SU-DHL-6 (cell line): ENCODE measurements at regions not wholly inside any gene's neighbourhood (a gene's known extent, or its start where the extent isn't known, plus 50 kb on each side); places are given as distances from the start of the nearest gene placed in this dataset.

ENCODE experiments used
- CTCF ChIP-seq: fragments of 200-600 bp; sonication (generic); IDR thresholded peaks from one replicate; pipeline ENCODE4 v1.5.1; 2017; ENCODE audit warnings: antibody characterized with exemption, mild to moderate bottlenecking, low read length, moderate library complexity; ENCODE audit not compliant: insufficient read depth, poor library complexity, severe bottlenecking
- EZH2phosphoT487 ChIP-seq: fragments of 200-600 bp; sonication (generic), shearing (Covaris generic); conservative IDR thresholded peaks from 2 replicates; pipeline ENCODE4 v1.6.1; 2018; ENCODE audit warnings: mild to moderate bottlenecking, antibody characterized with exemption, low read length, moderate library complexity, mixed read lengths

DNA sequence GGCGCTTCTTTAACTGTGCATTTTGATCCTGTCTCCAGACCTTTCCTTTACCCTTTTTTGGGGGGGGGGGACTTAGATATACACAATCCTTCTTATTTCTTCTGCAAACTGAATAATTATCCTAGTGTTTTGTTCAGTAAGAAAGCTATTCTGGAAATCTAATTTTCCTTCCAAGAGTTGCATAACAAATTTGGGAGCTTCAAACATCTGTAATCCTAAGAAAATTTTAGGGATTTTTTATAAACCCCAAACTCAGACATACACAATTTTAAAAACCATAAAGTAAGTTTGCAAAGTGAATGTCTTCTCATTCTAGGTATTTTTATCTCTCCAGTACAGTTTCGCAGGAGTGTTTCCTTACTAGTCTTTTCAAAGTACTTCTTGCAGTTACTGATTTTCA is 182.7 kb upstream of the E2F7 start:
- TF ChIP-seq CTCF = no peak
- TF ChIP-seq EZH2phosphoT487 = no peak
